OCI-LY1 (cell line): ENCODE measurements at regions not wholly inside any gene's neighbourhood (a gene's known extent, or its start where the extent isn't known, plus 50 kb on each side); places are given as distances from the start of the nearest gene placed in this dataset.
"Not testable (repeated sequence)": the region's sequence is repeated elsewhere in the genome, so short reads cannot be mapped to it uniquely, and the experiment has no call there.

Experiments used
- EZH2 ChIP-seq: fragments of 200-600 bp; sonication (generic), shearing (Covaris generic); IDR thresholded peaks from 2 replicates; pipeline ENCODE4 v1.8.0; 2017; ENCODE audit warnings: borderline replicate concordance, mixed run types, mild to moderate bottlenecking, antibody characterized with exemption, low read length, moderate library complexity, mixed read lengths
- TF ChIP-seq, protein P1 (sequence below): fragments of 200-600 bp; sonication (generic), shearing (Covaris generic); IDR thresholded peaks from 2 replicates; pipeline ENCODE4 v1.5.1; 2017; ENCODE audit warnings: mild to moderate bottlenecking, antibody characterized with exemption, low read length, moderate library complexity, mixed read lengths

DNA sequence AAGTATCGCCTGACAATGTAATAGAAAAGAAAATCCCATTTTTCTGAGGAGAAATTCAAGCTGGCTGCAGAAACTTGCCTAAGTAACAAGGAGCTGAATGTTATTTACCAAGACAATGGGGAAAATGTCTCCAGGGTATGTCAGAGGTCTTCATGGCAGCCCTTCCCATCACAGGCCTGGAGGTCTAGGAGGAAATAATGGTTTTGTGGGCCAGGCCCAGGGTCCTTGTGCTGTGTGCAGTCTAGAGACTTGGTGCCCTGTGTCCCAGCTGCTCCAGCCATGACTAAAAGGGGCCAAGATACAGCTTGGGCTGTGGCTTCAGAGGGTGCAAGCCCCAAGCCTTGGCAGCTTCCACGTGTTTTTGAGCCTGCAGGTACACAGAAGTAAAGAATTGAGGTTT lies 120.5 kb upstream of the PKP2 start:
- TF ChIP-seq, protein P1, sequence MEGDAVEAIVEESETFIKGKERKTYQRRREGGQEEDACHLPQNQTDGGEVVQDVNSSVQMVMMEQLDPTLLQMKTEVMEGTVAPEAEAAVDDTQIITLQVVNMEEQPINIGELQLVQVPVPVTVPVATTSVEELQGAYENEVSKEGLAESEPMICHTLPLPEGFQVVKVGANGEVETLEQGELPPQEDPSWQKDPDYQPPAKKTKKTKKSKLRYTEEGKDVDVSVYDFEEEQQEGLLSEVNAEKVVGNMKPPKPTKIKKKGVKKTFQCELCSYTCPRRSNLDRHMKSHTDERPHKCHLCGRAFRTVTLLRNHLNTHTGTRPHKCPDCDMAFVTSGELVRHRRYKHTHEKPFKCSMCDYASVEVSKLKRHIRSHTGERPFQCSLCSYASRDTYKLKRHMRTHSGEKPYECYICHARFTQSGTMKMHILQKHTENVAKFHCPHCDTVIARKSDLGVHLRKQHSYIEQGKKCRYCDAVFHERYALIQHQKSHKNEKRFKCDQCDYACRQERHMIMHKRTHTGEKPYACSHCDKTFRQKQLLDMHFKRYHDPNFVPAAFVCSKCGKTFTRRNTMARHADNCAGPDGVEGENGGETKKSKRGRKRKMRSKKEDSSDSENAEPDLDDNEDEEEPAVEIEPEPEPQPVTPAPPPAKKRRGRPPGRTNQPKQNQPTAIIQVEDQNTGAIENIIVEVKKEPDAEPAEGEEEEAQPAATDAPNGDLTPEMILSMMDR: not testable (repeated sequence)
- not testable (repeated sequence) for TF ChIP-seq EZH2
